Brain microvascular endothelial cell (primary cell): ENCODE measurements at regions not wholly inside any gene's neighbourhood (a gene's known extent, or its start where the extent isn't known, plus 50 kb on each side); places are given as distances from the start of the nearest gene placed in this dataset.

Experiments
- DNase-seq: peaks from one replicate; pipeline ENCODE4 v3.0.0-alpha.2; 2020
- H3K27ac ChIP-seq: fragments of 250-450 bp; sonication (Bioruptor Pico); 2 replicates; pipeline ENCODE4 v1.5.1; 2020; ENCODE audit warnings: mild to moderate bottlenecking, moderate library complexity
- H3K27me3 ChIP-seq: fragments of 250-450 bp; sonication (Bioruptor Pico); replicated peaks from 2 replicates; pipeline ENCODE4 v1.5.1; 2020; ENCODE audit warnings: mild to moderate bottlenecking
- H3K36me3 ChIP-seq: fragments of 250-450 bp; sonication (Bioruptor Pico); replicated peaks from 2 replicates; pipeline ENCODE4 v1.5.1; 2020; ENCODE audit warnings: mild to moderate bottlenecking
- H3K4me3 ChIP-seq: 2 replicates; pipeline ENCODE4 v1.5.1; 2011; ENCODE audit warnings: low read depth, mild to moderate bottlenecking, control low read depth, low read length, moderate library complexity
- in situ Hi-C: cut with HindIII; loops from 2 replicates; pipeline ENCODE4 v1.10.0; 2017; ENCODE audit warnings: low sequenced_read_pairs, low pct_ligation_motif_present
- TF ChIP-seq, protein P1 (sequence below): IDR thresholded peaks from 2 replicates; pipeline ENCODE4 v1.5.1; 2011; ENCODE audit warnings: low read depth, mild to moderate bottlenecking, moderate library complexity, low read length, control low read depth, inconsistent platforms; ENCODE audit errors: missing control alignments

DNA sequence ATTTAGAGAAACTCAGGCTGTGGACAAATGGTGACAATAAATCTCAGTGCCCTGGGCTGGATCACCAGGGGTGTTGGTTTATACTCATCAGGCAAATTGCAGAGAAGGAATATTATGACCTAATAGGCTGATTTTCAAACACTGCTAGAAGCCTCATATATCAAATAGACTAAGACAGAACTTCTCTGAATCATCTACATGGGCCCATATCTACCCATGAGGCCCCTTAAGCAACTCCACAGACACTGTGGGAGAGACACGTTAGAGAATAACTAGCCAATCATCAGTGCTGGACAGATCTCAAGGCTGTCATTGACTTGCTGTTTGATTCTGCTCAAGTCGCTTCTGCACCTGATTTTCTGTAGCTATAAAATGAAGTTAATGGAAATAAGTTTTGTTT lies 545.8 kb downstream of the SOX6 start:
- no peak for DNase-seq
- no peak overlapping the region for H3K4me3 ChIP-seq
- no peaks in the 10 kb centered on the region for H3K27me3 ChIP-seq
- in situ Hi-C loops = no loop called here
- H3K27ac ChIP-seq = no peak overlapping the region
- TF ChIP-seq, protein P1, sequence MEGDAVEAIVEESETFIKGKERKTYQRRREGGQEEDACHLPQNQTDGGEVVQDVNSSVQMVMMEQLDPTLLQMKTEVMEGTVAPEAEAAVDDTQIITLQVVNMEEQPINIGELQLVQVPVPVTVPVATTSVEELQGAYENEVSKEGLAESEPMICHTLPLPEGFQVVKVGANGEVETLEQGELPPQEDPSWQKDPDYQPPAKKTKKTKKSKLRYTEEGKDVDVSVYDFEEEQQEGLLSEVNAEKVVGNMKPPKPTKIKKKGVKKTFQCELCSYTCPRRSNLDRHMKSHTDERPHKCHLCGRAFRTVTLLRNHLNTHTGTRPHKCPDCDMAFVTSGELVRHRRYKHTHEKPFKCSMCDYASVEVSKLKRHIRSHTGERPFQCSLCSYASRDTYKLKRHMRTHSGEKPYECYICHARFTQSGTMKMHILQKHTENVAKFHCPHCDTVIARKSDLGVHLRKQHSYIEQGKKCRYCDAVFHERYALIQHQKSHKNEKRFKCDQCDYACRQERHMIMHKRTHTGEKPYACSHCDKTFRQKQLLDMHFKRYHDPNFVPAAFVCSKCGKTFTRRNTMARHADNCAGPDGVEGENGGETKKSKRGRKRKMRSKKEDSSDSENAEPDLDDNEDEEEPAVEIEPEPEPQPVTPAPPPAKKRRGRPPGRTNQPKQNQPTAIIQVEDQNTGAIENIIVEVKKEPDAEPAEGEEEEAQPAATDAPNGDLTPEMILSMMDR = no peak
- H3K36me3 ChIP-seq = no peaks in the 10 kb centered on the region

DNA sequence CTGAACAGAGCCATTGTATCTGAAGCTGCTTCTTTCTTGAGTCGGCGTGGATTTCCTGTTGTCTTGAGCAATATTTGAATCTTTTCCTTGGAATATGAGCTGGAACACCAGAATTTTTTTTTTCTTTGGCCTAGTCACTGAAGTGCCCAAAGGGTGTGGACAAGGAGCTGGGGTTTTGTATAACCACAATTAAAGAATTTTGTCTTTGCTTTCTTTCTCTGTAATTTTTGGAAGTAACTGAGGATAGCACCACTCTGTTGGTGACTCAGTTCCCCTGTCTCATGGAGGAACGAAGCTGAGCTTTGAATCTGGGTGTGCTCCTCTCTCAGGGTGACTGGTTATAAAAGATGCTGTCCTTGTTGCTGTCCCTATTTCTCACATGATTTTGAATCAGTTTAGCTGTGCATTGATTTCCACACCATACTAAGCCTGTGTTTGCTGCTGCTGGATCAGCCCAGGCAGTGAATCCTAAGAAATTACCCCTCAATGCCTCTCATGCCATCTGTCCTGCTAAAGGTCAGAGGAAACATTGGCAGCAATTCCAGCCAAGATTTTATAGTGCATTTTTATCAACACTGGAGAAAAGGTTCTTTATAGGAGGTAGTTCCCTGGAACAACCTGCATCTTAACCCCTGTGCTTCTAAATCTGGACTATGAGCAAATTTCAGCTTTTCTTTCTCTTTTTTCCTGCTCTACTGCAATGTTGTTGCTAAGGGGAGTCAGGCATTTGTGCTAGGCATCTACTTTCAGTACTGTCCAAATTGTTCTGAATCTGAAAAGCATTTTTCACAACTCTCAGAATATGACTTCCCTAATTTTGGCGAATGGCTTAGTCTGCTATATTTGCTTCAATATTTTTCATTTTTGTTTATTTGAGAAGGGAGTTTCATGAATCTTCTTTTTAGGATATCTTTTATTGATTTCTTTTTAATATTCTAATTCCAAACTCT lies 540.8 kb downstream of the SOX6 start:
- Histone ChIP-seq H3K27me3 (no peaks in the 10 kb centered on the region), H3K27ac (peak overlapping the region; percentile 94), H3K4me3 (no peak overlapping the region), H3K36me3 (no peaks in the 10 kb centered on the region)
- no peak for DNase-seq
- TF ChIP-seq, protein P1 = no peak
- in situ Hi-C loops = no loop called here

- peak; percentile 94 for DNase-seq
- in situ Hi-C loops = no loop called here
- Histone ChIP-seq H3K27me3 (no peaks in the 10 kb centered on the region), H3K36me3 (no peaks in the 10 kb centered on the region), H3K4me3 (no peak overlapping the region), H3K27ac (peak overlapping the region; percentile 94)
- TF ChIP-seq, protein P1 = no peak
Observed at GRCh38 chr11:15816260-15816871, 540.0 kb downstream of the SOX6 start.

GRCh38 chr11:15817001-15817400 lies 539.3 kb downstream of the SOX6 start:
- Histone ChIP-seq H3K4me3 (no peak overlapping the region), H3K27me3 (no peaks in the 10 kb centered on the region), H3K27ac (peak overlapping the region; percentile 94), H3K36me3 (no peaks in the 10 kb centered on the region)
- peak; percentile 69 for DNase-seq
- in situ Hi-C loops = no loop called here
- TF ChIP-seq, protein P1 = no peak

GRCh38 chr11:15818132-15818842 lies 538.1 kb downstream of the SOX6 start:
- H3K36me3 ChIP-seq = no peaks in the 10 kb centered on the region
- H3K27me3 ChIP-seq = no peaks in the 10 kb centered on the region
- no peak overlapping the region for H3K27ac ChIP-seq
- H3K4me3 ChIP-seq = no peak overlapping the region
- no peak for DNase-seq
- TF ChIP-seq, protein P1 = no peak
- in situ Hi-C loops = no loop called here
